ENCODE measurements at regions not wholly inside any gene's neighbourhood (a gene's known extent, or its start where the extent isn't known, plus 50 kb on each side); places are given as distances from the start of the nearest gene placed in this dataset.
"Not testable (repeated sequence)": the region's sequence is repeated elsewhere in the genome, so short reads cannot be mapped to it uniquely, and the experiment has no call there.

- no peak for DNase-seq (ENCODE audit: low read depth in 2 of 2)
Observed at GRCh38 chr12:124674937-124675336, 107.5 kb upstream of the NCOR2 start.

- no peak for DNase-seq (ENCODE audit: low read depth in 2 of 2)
Observed at GRCh38 chr12:124673801-124674617, 106.6 kb upstream of the NCOR2 start.

DNA sequence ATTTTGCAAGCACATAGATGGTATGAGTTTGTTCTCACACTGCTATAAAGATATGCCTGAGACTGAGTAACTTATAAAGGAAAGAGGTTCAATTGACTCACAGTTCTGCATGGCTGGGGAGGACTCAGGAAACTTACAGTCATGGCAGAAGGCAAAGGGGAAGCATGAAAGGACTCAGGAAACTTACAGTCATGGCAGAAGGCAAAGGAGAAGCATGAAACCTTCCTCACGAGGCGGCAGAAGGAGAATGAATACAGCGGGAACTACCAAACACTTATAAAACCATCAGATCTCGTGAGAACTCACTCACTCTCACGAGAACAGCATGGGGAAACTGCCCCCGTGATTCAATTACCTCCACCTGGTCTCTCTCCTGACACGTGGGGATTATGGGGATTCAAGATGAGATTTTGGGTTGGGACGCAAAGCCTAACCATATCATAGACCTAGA lies 101.9 kb upstream of the NCOR2 start:
- not testable (repeated sequence) for DNase-seq (ENCODE audit: low read depth in 2 of 2)

- no peak for DNase-seq (ENCODE audit: low read depth in 2 of 2)
Observed at GRCh38 chr12:124668602-124669001, 101.2 kb upstream of the NCOR2 start.

DNA sequence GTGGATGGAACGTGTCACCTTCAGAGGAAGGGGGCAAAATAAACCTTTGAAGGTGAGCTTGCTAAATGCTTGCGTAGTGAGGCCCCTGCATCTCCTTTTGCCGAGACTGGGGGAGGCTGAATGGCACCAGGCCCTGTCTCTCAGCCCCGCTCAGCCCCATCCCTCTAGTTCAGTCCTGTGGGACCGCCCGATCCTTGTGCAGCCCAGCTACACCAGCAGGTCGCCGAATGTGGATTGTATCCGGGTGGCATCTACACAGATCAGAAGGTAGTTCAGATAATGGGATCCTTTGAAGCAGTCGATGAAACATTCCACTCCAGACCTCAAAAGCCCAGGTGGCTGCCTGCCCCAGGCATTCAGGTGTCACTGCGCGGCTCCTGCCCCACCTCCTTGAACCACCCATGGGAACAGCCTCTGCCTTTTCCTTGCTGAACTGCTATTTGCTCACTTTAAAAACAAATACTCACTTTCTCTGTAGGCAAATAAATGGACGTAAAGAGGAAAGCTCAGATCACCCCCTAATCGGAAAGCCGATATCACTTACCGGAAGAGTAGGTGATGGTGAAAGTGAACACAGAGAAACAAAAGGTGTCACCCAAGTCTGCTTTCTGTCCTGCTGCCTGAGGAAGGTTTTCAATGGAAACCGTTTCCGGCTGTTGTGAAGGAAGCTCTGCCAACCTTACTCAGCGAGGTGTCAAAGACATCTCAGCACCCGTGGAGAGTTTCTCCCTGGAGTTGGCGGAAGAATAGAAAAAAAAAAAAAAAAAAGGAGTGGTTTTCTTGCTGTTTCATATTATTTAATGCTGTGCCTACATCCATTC lies 100.3 kb upstream of the NCOR2 start:
- DNase-seq (ENCODE audit: low read depth in 2 of 2) = no peak

GRCh38 chr12:124666722-124667259 lies 99.4 kb upstream of the NCOR2 start:
- no peak for DNase-seq (ENCODE audit: low read depth in 2 of 2)

GRCh38 chr12:124665511-124665910 lies 98.1 kb upstream of the NCOR2 start:
- no peak for DNase-seq (ENCODE audit: low read depth in 2 of 2)

GRCh38 chr12:124664395-124665111 lies 97.1 kb upstream of the NCOR2 start:
- no peak for DNase-seq (ENCODE audit: low read depth in 2 of 2)

DNA sequence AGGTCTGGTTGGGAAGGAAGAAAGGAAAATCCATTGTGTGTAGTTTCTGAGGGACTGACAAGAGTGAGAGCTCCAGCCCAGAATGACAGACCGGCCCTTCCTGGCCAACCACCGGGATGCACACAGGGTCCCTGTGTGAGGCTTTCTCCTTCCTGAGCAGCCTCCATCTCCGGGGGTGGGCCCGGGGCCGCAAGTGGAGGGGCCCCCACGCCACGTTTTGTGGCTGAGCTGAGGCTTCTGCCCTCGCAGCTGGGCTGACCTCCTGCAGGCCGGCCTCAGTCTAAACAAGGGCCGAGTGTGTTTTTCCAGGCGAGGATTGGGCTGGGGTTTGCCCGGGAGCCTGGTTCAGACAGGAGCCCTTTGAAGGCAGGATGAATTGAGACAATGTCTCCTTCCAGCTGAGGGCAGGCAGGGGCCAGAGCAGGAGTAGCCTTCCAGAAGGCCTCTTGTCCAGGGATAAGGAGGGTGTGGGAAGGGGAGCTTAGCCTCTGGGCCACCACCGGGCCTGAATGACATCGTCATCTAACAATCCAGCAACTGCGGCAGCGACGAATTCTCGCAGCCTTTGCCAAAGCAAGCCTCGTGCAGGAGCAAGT lies 96.5 kb upstream of the NCOR2 start:
- DNase-seq (ENCODE audit: low read depth in 2 of 2) = no peak

- DNase-seq (ENCODE audit: low read depth in 2 of 2) = no peak
Observed at GRCh38 chr12:124663206-124663605, 95.8 kb upstream of the NCOR2 start.

- DNase-seq (ENCODE audit: low read depth in 2 of 2) = no peak
Observed at GRCh38 chr12:124661341-124661740, 93.9 kb upstream of the NCOR2 start.

DNA sequence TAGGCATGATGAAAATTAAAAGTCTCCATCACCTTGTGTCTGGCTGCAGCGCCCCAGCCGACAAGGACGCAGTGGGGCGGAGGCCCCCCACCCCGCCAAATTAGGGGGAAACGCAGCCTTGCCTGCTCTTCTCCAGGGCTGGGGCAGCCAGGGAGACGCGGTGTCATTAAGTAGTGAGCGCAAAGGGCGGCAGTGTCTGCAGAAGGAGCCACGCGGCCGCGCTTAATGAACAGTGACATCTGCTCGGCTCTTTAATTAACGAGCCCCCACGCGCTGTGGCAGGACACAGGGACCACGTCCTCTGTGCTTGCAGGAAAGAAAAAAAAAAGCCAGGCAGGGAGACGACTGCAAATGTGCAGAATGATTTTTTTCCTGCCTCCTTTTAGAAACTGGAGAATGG lies 93.4 kb upstream of the NCOR2 start:
- no peak for DNase-seq (ENCODE audit: low read depth in 2 of 2)

DNA sequence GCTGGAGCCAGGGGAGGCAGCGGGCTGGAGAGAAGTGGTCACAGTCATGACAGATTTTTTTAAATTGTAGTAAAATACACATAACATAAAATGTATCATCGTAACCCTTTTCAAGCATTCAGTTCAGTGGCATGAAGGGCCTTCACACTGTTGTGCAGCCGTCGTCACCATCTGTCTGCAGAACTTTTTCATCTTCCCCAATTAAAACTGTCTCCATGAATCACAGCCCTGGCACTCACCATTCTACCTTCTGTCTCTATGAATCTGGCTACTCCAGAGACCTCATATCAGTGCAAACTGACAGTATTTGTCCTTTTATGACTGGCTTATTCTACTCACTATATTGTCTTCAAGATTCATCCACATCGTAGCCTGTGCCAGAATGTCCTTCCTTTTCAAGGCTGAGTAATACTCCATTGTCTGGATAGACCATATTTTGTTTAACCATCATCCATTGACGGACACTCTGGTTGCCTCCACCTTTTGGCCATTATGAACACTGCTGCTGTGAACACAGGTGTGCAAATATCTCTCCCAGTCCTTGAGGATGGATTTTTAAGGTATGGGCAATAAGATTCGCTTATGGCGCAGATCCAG lies 91.5 kb upstream of the NCOR2 start:
- no peak for DNase-seq (ENCODE audit: low read depth in 2 of 2)

GRCh38 chr12:124658302-124658701 lies 90.9 kb upstream of the NCOR2 start:
- DNase-seq (ENCODE audit: low read depth in 2 of 2) = no peak

DNA sequence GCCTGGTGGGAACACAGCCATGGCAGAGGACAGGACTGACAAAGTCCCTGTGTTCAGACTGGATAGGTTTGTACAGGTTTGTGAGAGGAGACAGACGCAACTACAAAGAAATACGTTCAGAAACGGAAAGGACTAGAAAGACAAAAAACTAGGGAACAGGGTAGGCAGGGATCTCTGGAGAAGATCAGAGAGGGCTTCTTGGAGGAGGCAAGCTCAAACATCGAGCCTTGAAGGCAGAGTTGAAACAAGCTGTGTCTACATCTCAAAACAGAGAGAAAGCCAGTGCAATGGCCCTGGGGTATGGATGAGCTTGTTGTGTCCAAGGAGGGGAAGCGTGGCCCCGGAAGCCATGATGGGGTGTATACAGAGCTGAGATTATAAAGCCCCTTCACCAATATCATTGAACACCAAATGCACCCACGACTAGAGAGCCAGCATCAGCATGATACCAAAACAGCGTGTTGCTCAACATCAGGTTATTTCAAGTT lies 89.6 kb upstream of the NCOR2 start:
- no peak for DNase-seq (ENCODE audit: low read depth in 2 of 2)

DNA sequence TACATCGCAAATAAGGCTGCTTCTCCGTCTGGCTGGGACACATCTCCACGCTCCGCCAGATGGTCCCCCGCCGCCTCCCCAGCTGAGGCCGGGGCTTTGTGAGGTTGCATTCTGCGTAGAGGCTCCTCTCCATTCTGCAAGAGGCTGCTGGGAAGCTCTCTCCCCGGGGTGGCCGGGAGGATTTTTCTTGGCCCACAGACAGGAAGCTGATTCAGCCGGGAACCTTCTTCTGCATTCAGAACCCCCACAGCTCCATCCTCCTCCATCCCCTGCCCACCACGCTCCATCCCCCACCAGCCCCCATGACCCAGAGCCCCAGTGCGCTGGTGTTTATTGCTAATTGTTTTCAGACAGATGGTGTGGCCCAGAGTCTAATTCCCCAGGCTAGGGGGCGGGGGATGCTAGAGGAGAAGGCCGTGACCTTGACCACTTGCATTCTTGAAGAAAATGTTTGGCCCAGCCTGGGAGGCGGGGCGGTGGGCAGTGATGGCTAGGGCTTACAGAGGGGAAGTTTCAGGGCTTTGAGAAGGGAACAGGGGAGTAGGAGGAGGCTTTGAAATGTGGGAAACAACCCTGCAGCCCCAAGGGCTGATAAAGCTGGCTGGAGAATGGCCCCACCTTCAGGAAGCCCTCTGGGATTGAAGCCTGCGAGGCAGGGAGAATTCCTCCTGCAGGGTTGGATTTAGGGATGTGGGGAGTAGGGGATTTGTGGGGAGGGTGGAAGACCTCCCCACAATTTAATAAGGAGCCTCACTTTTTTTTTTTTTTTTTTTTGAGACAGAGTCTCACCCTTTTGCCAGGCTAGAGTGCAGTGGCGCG lies 88.5 kb upstream of the NCOR2 start:
- no peak for DNase-seq (ENCODE audit: low read depth in 2 of 2)

DNA sequence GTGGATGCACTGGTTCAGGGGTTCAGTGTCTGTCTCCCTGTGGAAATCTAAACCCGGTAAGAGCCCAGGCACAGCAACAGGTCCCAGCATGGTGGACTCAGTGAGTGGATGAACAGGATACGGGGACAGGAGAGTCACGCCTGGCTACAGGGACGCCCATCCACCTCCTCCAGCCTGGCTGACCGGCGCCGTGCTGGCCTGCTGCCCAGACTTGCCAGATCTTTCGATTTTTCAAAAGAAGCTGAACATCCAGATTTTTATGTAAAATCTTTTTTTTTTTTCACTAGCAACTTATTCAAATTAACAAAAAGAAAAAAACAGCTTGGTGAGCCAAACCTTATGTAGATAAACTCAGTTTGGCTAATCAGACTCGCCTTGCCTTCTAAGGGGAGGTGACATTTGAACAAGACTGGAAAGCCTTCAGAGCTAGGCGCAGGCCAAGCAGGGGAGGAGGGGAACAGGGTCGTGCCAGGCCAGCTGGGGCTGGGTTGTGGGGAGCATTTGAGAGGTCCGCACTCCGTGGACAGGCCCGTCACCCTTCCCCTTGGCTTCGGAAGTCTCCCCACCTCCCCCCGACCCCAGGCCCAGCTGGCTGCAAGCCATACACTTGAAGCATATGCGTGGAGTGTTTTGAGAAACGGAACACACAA lies 87.8 kb upstream of the NCOR2 start:
- no peak for DNase-seq (ENCODE audit: low read depth in 2 of 2)

DNA sequence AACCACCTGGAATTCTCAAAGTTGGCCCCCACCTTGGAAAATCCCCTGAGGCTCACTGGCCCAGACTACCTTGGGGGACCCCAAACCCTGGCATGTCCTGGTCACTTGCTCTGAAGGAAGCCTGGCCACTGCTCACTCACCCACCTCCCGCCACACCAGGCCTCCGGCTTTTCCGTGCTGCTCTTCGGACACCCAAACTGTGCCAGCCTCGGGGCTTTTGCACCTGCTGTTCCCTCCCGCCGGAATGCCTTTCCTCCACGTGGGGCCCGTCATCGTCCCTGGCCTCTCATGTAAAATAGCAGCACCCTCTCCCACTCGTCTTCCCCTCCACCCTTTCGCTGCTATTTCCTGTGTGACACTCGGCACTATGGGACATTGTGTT lies 87.2 kb upstream of the NCOR2 start:
- no peak for DNase-seq (ENCODE audit: low read depth in 2 of 2)

GRCh38 chr12:124653169-124653931 lies 85.9 kb upstream of the NCOR2 start:
- DNase-seq (ENCODE audit: low read depth in 2 of 2) = no peak
